CD4-positive, alpha-beta T cell (primary cell): ENCODE measurements at regions not wholly inside any gene's neighbourhood (a gene's known extent, or its start where the extent isn't known, plus 50 kb on each side); places are given as distances from the start of the nearest gene placed in this dataset.

Experiments used
- ATAC-seq: fragments of 200-7000 bp; cut with Tn5 transposase; one replicate; pipeline ENCODE4 v1.10.0; 2022; ENCODE audit warnings: mild to moderate bottlenecking; ENCODE audit not compliant: poor library complexity
- CTCF ChIA-PET: fragments of 350-600 bp; sonication (Branson Sonifier 250); formaldehyde crosslinking; loops from one replicate; lab custom pipeline; 2021; ENCODE audit warnings: antibody characterized with exemption, inconsistent platforms; lab: Charles Lee
- POLR2A ChIA-PET: fragments of 350-600 bp; sonication (Branson Sonifier 250); formaldehyde crosslinking; loops from one replicate; lab custom pipeline; 2021; ENCODE audit warnings: antibody characterized with exemption, inconsistent platforms; lab: Charles Lee
- DNase-seq, 14 experiments: peaks; one replicate each; pipeline ENCODE4 v3.0.0-alpha.2; 2013 to 2020; ENCODE audit warnings: mixed read lengths in 2 of 14
- H3K27ac ChIP-seq, 2 donors: one replicate each; pipeline versions ENCODE4 v1.5.1 to v1.7.0; 2013; ENCODE audit warnings: low read length in 2 of 2, low read depth in 1 of 2, mild to moderate bottlenecking in 1 of 2
- H3K27me3 ChIP-seq, 2 experiments: 1 replicate in 1 of 2; 2 replicates in 1 of 2; pipeline versions ENCODE4 v1.6.1 to v1.7.0; 2013; ENCODE audit warnings: low read length in 2 of 2, control low read depth in 1 of 2, mild to moderate bottlenecking in 1 of 2, moderate library complexity in 1 of 2; ENCODE audit not compliant: insufficient read depth in 2 of 2, control insufficient read depth in 1 of 2
- H3K36me3 ChIP-seq: one replicate; pipeline ENCODE4 v1.6.1; 2013; ENCODE audit warnings: low read length, control low read depth; ENCODE audit not compliant: insufficient read depth
- H3K4me1 ChIP-seq: one replicate; pipeline ENCODE4 v1.6.1; 2013; ENCODE audit warnings: low read length, control low read depth; ENCODE audit not compliant: insufficient read depth
- H3K4me3 ChIP-seq: one replicate; pipeline ENCODE4 v1.5.1; 2013; ENCODE audit warnings: mild to moderate bottlenecking, low read length, moderate library complexity
- H3K9me3 ChIP-seq, 2 experiments: 1 replicate in 1 of 2; 2 replicates in 1 of 2; pipeline versions ENCODE4 v1.6.1 to v1.7.0; 2013; ENCODE audit warnings: low read length in 2 of 2, mild to moderate bottlenecking in 2 of 2, control low read depth in 1 of 2, moderate library complexity in 1 of 2; ENCODE audit not compliant: control insufficient read depth in 1 of 2, insufficient read depth in 1 of 2
- H3K27ac Mint-ChIP-seq: one replicate; pipeline ENCODE4 v1.8.0; 2020; ENCODE audit warnings: mixed read lengths
- H3K27me3 Mint-ChIP-seq: one replicate; pipeline ENCODE4 v1.8.0; 2021; ENCODE audit warnings: mixed read lengths
- H3K36me3 Mint-ChIP-seq: one replicate; pipeline ENCODE4 v1.8.0; 2021; ENCODE audit warnings: low read depth, mixed read lengths
- H3K4me1 Mint-ChIP-seq: one replicate; pipeline ENCODE4 v1.8.0; 2021; ENCODE audit warnings: low read depth, mixed read lengths
- H3K4me3 Mint-ChIP-seq: one replicate; pipeline ENCODE4 v1.8.0; 2020; ENCODE audit warnings: mild to moderate bottlenecking, mixed read lengths
- H3K9me3 Mint-ChIP-seq: one replicate; pipeline ENCODE4 v1.8.0; 2020; ENCODE audit warnings: mixed read lengths
- intact Hi-C, 2 experiments: fragments of 100-400 bp; cut with DNase I in 1 of 2; cut with micrococcal nuclease in 1 of 2; formaldehyde crosslinking; loops; one replicate each; pipeline versions ENCODE4 v1.15.1 to v1.9.0; 2023 to 2025; cut with DNase I, micrococcal nuclease
- TF ChIP-seq, protein P1 (sequence below): fragments of 200-600 bp; IDR thresholded peaks from one replicate; pipeline ENCODE4 v1.8.0; 2022; ENCODE audit warnings: antibody characterized with exemption, mild to moderate bottlenecking

DNA sequence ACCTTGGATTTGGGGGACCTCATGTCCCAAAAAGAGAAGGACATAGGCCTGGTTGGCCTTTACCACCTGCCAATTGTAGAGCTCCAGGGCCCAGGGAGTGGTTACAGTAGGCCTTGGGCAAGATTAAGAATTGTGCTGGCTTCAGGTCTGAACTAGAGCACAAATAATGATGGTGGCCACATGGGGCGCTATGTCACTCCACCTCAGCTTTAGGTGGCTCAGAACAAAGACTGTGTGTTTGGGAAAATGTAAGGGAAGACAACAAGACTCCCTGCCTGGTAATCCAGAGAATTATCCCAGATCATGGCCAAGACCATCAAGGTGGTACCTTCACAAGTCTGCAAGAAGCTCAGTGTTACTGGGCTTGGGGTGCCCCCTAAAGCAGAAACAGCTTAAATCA is 224.9 kb upstream of the OPRM1 start:
- H3K4me1 Mint-ChIP-seq = no peaks in the 10 kb centered on the region
- no peak for DNase-seq
- ATAC-seq = no peak
- CTCF ChIA-PET = no interaction called here
- Histone ChIP-seq H3K36me3 (no peaks in the 10 kb centered on the region), H3K27ac (no peak overlapping the region), H3K9me3 (peaks cover 7 to 19% of the 10 kb centered on the region in 2 experiments), H3K27me3 (no peaks in the 10 kb centered on the region), H3K4me3 (no peak overlapping the region), H3K4me1 (no peaks in the 10 kb centered on the region)
- H3K27me3 Mint-ChIP-seq = no peaks in the 10 kb centered on the region
- peaks cover 15% of the 10 kb centered on the region for H3K9me3 Mint-ChIP-seq
- POLR2A ChIA-PET = no interaction called here
- no peaks in the 10 kb centered on the region for H3K36me3 Mint-ChIP-seq
- intact Hi-C loops = no loop called here
- H3K27ac Mint-ChIP-seq = no peak overlapping the region
- TF ChIP-seq, protein P1, sequence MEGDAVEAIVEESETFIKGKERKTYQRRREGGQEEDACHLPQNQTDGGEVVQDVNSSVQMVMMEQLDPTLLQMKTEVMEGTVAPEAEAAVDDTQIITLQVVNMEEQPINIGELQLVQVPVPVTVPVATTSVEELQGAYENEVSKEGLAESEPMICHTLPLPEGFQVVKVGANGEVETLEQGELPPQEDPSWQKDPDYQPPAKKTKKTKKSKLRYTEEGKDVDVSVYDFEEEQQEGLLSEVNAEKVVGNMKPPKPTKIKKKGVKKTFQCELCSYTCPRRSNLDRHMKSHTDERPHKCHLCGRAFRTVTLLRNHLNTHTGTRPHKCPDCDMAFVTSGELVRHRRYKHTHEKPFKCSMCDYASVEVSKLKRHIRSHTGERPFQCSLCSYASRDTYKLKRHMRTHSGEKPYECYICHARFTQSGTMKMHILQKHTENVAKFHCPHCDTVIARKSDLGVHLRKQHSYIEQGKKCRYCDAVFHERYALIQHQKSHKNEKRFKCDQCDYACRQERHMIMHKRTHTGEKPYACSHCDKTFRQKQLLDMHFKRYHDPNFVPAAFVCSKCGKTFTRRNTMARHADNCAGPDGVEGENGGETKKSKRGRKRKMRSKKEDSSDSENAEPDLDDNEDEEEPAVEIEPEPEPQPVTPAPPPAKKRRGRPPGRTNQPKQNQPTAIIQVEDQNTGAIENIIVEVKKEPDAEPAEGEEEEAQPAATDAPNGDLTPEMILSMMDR = no peak
- H3K4me3 Mint-ChIP-seq = no peak overlapping the region

GRCh38 chr6:153804755-153805330 is 234.2 kb upstream of the OPRM1 start:
- H3K4me3 ChIP-seq = no peak overlapping the region
- ATAC-seq (no peak), DNase-seq (no peak)
- TF ChIP-seq, protein P1 = no peak
- no peaks in the 10 kb centered on the region for H3K4me1 ChIP-seq
- CTCF ChIA-PET = no interaction called here
- no peak overlapping the region for H3K27ac ChIP-seq
- H3K27me3 ChIP-seq = no peaks in the 10 kb centered on the region
- Mint-ChIP-seq H3K27me3 (peaks cover 4% of the 10 kb centered on the region), H3K9me3 (no peaks in the 10 kb centered on the region), H3K4me3 (no peak overlapping the region), H3K27ac (no peak overlapping the region), H3K4me1 (no peaks in the 10 kb centered on the region), H3K36me3 (no peaks in the 10 kb centered on the region)
- no peaks in the 10 kb centered on the region for H3K9me3 ChIP-seq
- POLR2A ChIA-PET = no interaction called here
- H3K36me3 ChIP-seq = no peaks in the 10 kb centered on the region
- intact Hi-C loops = no loop called here

GRCh38 chr6:153801917-153802316 is 237.1 kb upstream of the OPRM1 start:
- peaks cover 4% of the 10 kb centered on the region for H3K27me3 Mint-ChIP-seq
- H3K27ac ChIP-seq = no peak overlapping the region
- TF ChIP-seq, protein P1 = no peak
- H3K4me3 Mint-ChIP-seq = no peak overlapping the region
- no peaks in the 10 kb centered on the region for H3K27me3 ChIP-seq
- no peak for DNase-seq
- H3K36me3 ChIP-seq = no peaks in the 10 kb centered on the region
- no peaks in the 10 kb centered on the region for H3K9me3 Mint-ChIP-seq
- ChIA-PET CTCF (no interaction called here), POLR2A (no interaction called here)
- no peaks in the 10 kb centered on the region for H3K4me1 ChIP-seq
- no peak for ATAC-seq
- no peaks in the 10 kb centered on the region for H3K4me1 Mint-ChIP-seq
- H3K9me3 ChIP-seq = no peaks in the 10 kb centered on the region
- H3K36me3 Mint-ChIP-seq = no peaks in the 10 kb centered on the region
- no peak overlapping the region for H3K4me3 ChIP-seq
- intact Hi-C loops = no loop called here
- no peak overlapping the region for H3K27ac Mint-ChIP-seq
